ENCODE measurements at regions not wholly inside any gene's neighbourhood (a gene's known extent, or its start where the extent isn't known, plus 50 kb on each side); places are given as distances from the start of the nearest gene placed in this dataset.

- TF ChIP-seq CTCF (conservative IDR thresholded peaks at IDR 0.05 in 1 of 2, IDR thresholded peaks at IDR 0.05 in 1 of 2; ENCODE audit: extremely low read depth in 1 of 2, insufficient read depth in 1 of 2, low read depth in 1 of 2, low read length in 2 of 2) (no peak), EZH2 (IDR thresholded peaks at IDR 0.05; ENCODE audit: borderline replicate concordance, low read length) (no peak)
Observed at GRCh38 chrX:25207803-25208475, 192.2 kb upstream of the ARX start.
